Endodermal cell (in vitro differentiated cells): ENCODE measurements at regions not wholly inside any gene's neighbourhood (a gene's known extent, or its start where the extent isn't known, plus 50 kb on each side); places are given as distances from the start of the nearest gene placed in this dataset.

Experiments used
- DNase-seq: peaks from one replicate; pipeline ENCODE4 v3.0.0-alpha.2; 2017
- H3K27ac ChIP-seq: 2 replicates; pipeline ENCODE4 v1.5.1; 2013; ENCODE audit warnings: mild to moderate bottlenecking, low read depth, low read length, moderate library complexity
- H3K27me3 ChIP-seq: 2 replicates; pipeline ENCODE4 v1.6.1; 2013; ENCODE audit warnings: mild to moderate bottlenecking, low read length, moderate library complexity; ENCODE audit not compliant: insufficient read depth, control insufficient read depth, poor library complexity, severe bottlenecking
- H3K36me3 ChIP-seq: 2 replicates; pipeline ENCODE4 v1.7.0; 2013; ENCODE audit warnings: mild to moderate bottlenecking, low read length, moderate library complexity; ENCODE audit not compliant: control insufficient read depth, insufficient read depth
- H3K4me1 ChIP-seq: one replicate; pipeline ENCODE4 v1.7.0; 2013; ENCODE audit warnings: low read length; ENCODE audit not compliant: control insufficient read depth, insufficient read depth
- H3K4me3 ChIP-seq: 2 replicates; pipeline ENCODE4 v1.5.1; 2013; ENCODE audit warnings: mild to moderate bottlenecking, low read length, moderate library complexity
- H3K9ac ChIP-seq: 2 replicates; pipeline ENCODE4 v1.6.1; 2013; ENCODE audit warnings: mild to moderate bottlenecking, low read length, moderate library complexity; ENCODE audit not compliant: poor library complexity, severe bottlenecking; ENCODE audit errors: extremely low read depth
- H3K9me3 ChIP-seq: 2 replicates; pipeline ENCODE4 v1.6.1; 2013; ENCODE audit warnings: mild to moderate bottlenecking, low read length, moderate library complexity; ENCODE audit not compliant: control insufficient read depth
- H3K27ac Mint-ChIP-seq: 2 replicates; pipeline ENCODE4 v1.8.0; 2020; ENCODE audit warnings: mixed read lengths
- H3K27me3 Mint-ChIP-seq: 2 replicates; pipeline ENCODE4 v1.8.0; 2021; ENCODE audit warnings: mild to moderate bottlenecking, mixed read lengths; ENCODE audit not compliant: insufficient read depth
- H3K36me3 Mint-ChIP-seq: 2 replicates; pipeline ENCODE4 v1.8.0; 2020; ENCODE audit warnings: low read depth, mixed read lengths
- H3K4me1 Mint-ChIP-seq: 2 replicates; pipeline ENCODE4 v1.8.0; 2020; ENCODE audit warnings: mixed read lengths
- H3K4me3 Mint-ChIP-seq: 2 replicates; pipeline ENCODE4 v1.8.0; 2020; ENCODE audit warnings: mild to moderate bottlenecking, moderate library complexity, mixed read lengths
- H3K9me3 Mint-ChIP-seq: 2 replicates; pipeline ENCODE4 v1.8.0; 2020; ENCODE audit warnings: mild to moderate bottlenecking, mixed read lengths
- CTCF ChIP-seq: fragments of 200-600 bp; sonication (generic); conservative IDR thresholded peaks from 2 replicates; pipeline ENCODE4 v1.5.0; 2021; ENCODE audit warnings: antibody characterized with exemption, mild to moderate bottlenecking
- WGBS, 2 experiments: methylation state at CpG; one replicate each; pipeline versions ENCODE4 v1.1.5 to v1.1.7; 2013; ENCODE audit warnings: missing lambda C conversion rate in 2 of 2, mixed read lengths in 1 of 2; ENCODE audit not compliant: insufficient coverage in 1 of 2, insufficient read length in 1 of 2; 5-methylcytosine and 5-hydroxymethylcytosine counted together

- no peaks in the 10 kb centered on the region for H3K4me1 ChIP-seq
- no peaks in the 10 kb centered on the region for H3K9me3 Mint-ChIP-seq
- DNase-seq = no peak
- no peak overlapping the region for H3K4me3 Mint-ChIP-seq
- no peaks in the 10 kb centered on the region for H3K27me3 Mint-ChIP-seq
- H3K27ac Mint-ChIP-seq = no peak overlapping the region
- H3K27ac ChIP-seq = no peak overlapping the region
- no peaks in the 10 kb centered on the region for H3K27me3 ChIP-seq
- H3K4me1 Mint-ChIP-seq = no peaks in the 10 kb centered on the region
- no peak overlapping the region for H3K9ac ChIP-seq
- no peak overlapping the region for H3K4me3 ChIP-seq
- no peaks in the 10 kb centered on the region for H3K36me3 Mint-ChIP-seq
- no peaks in the 10 kb centered on the region for H3K9me3 ChIP-seq
- TF ChIP-seq CTCF = no peak
- H3K36me3 ChIP-seq = no peaks in the 10 kb centered on the region
These were observed 248.7 kb downstream of the GPR37 start for GRCh38 chr7:124516911-124517310.

GRCh38 chr7:124515106-124515830 lies 250.3 kb downstream of the GPR37 start:
- no peak for DNase-seq
- 81 to 99% methylated on average over 3 of the region's 4 CpGs for WGBS, 2 experiments
- no peaks in the 10 kb centered on the region for H3K27me3 Mint-ChIP-seq

GRCh38 chr7:124514471-124514870 lies 251.1 kb downstream of the GPR37 start:
- Histone ChIP-seq H3K9ac (no peak overlapping the region), H3K27ac (no peak overlapping the region), H3K36me3 (no peaks in the 10 kb centered on the region), H3K9me3 (no peaks in the 10 kb centered on the region), H3K4me3 (no peak overlapping the region), H3K27me3 (no peaks in the 10 kb centered on the region), H3K4me1 (no peaks in the 10 kb centered on the region)
- TF ChIP-seq CTCF = no peak
- H3K4me1 Mint-ChIP-seq = no peaks in the 10 kb centered on the region
- 93% methylated on average over 2 of the region's 2 CpGs; no CpG with 5 or more reads in 1 of the 2 experiments for WGBS, 2 experiments
- H3K36me3 Mint-ChIP-seq = no peaks in the 10 kb centered on the region
- no peak overlapping the region for H3K27ac Mint-ChIP-seq
- H3K4me3 Mint-ChIP-seq = no peak overlapping the region
- DNase-seq = no peak
- H3K9me3 Mint-ChIP-seq = no peaks in the 10 kb centered on the region
- H3K27me3 Mint-ChIP-seq = no peaks in the 10 kb centered on the region

More at GRCh38 chr7:124515106-124515830, 250.3 kb downstream of the GPR37 start:
- Histone ChIP-seq H3K9me3 (no peaks in the 10 kb centered on the region), H3K27ac (no peak overlapping the region), H3K9ac (no peak overlapping the region), H3K4me1 (no peaks in the 10 kb centered on the region), H3K27me3 (no peaks in the 10 kb centered on the region), H3K36me3 (no peaks in the 10 kb centered on the region), H3K4me3 (no peak overlapping the region)
- Mint-ChIP-seq H3K27ac (no peak overlapping the region), H3K9me3 (no peaks in the 10 kb centered on the region), H3K4me1 (no peaks in the 10 kb centered on the region), H3K36me3 (no peaks in the 10 kb centered on the region), H3K4me3 (no peak overlapping the region)
- no peak for TF ChIP-seq CTCF
